H1 (cell line): ENCODE measurements at regions not wholly inside any gene's neighbourhood (a gene's known extent, or its start where the extent isn't known, plus 50 kb on each side); places are given as distances from the start of the nearest gene placed in this dataset.

Experiments used
- CTCF ChIA-PET: fragments of 300-600 bp; sonication (Branson Sonifier 250); formaldehyde crosslinking; loops from one replicate; lab custom pipeline; 2021; ENCODE audit not compliant: partially characterized antibody; lab: Charles Lee
- POLR2A ChIA-PET: fragments of 300-600 bp; sonication (Branson Sonifier 250); formaldehyde crosslinking; loops from one replicate; lab custom pipeline; 2021; ENCODE audit warnings: inconsistent platforms; ENCODE audit not compliant: partially characterized antibody; lab: Charles Lee
- DNase-seq, 2 experiments: peaks; one replicate each; pipeline versions ENCODE4 v3.0.0 to v3.0.0-alpha.2; 2010 to 2022; ENCODE audit warnings: low spot score in 2 of 2, low read depth in 1 of 2, mixed read lengths in 1 of 2
- FAIRE-seq: peaks from 2 replicates; lab custom pipeline; 2011; peaks lifted over from hg19 to GRCh38; lab: Jason Lieb, UNC
- H2AFZ ChIP-seq: 2 replicates; pipeline ENCODE4 v1.8.1; 2012; ENCODE audit warnings: low read length, inconsistent platforms
- H2AK5ac ChIP-seq: 2 replicates; pipeline ENCODE4 v1.6.1; 2013; ENCODE audit warnings: low read depth, low read length
- H2BK120ac ChIP-seq: replicated peaks from 2 replicates; pipeline ENCODE3; 2013; ENCODE audit warnings: low read depth, low read length, inconsistent platforms
- H2BK12ac ChIP-seq: 2 replicates; pipeline ENCODE4 v1.6.1; 2013; ENCODE audit warnings: low read depth, low read length
- H2BK15ac ChIP-seq: 2 replicates; pipeline ENCODE4 v1.6.1; 2013; ENCODE audit warnings: low read length
- H2BK20ac ChIP-seq: 2 replicates; pipeline ENCODE4 v1.6.1; 2013; ENCODE audit warnings: low read length
- H2BK5ac ChIP-seq: 2 replicates; pipeline ENCODE4 v1.6.1; 2013; ENCODE audit warnings: low read depth, low read length
- H3K14ac ChIP-seq: 2 replicates; pipeline ENCODE4 v1.6.1; 2013; ENCODE audit warnings: inconsistent platforms; ENCODE audit not compliant: insufficient read length
- H3K18ac ChIP-seq: 2 replicates; pipeline ENCODE4 v1.6.1; 2013; ENCODE audit warnings: low read length; ENCODE audit errors: extremely low read depth
- H3K23ac ChIP-seq: 2 replicates; pipeline ENCODE4 v1.6.1; 2013; ENCODE audit warnings: inconsistent platforms; ENCODE audit not compliant: insufficient read length
- H3K23me2 ChIP-seq: 2 replicates; pipeline ENCODE4 v1.6.1; 2013; ENCODE audit warnings: low read depth, low read length
- H3K27ac ChIP-seq: 2 replicates; pipeline ENCODE4 v1.6.1; 2011; ENCODE audit warnings: low read depth, low read length, inconsistent platforms
- H3K27me3 ChIP-seq, 4 experiments: replicated peaks in 1 of 4; 1 replicate in 1 of 4; 2 replicates in 3 of 4; pipeline versions ENCODE4 v1.6.1 to v1.8.1; 2011 to 2013; ENCODE audit warnings: low read length in 3 of 4, mild to moderate bottlenecking in 3 of 4, inconsistent platforms in 2 of 4, mixed read lengths in 2 of 4, moderate library complexity in 1 of 4; ENCODE audit not compliant: control insufficient read depth in 3 of 4, insufficient read depth in 3 of 4; ENCODE audit errors: extremely low read depth in 1 of 4
- H3K36me3 ChIP-seq, 4 experiments: 2 replicates each; pipeline versions ENCODE4 v1.6.1 to v1.8.1; 2011 to 2013; ENCODE audit warnings: mild to moderate bottlenecking in 4 of 4, low read length in 3 of 4, moderate library complexity in 2 of 4, control low read depth in 1 of 4, inconsistent platforms in 1 of 4; ENCODE audit not compliant: insufficient read depth in 4 of 4, control insufficient read depth in 2 of 4
- H3K4ac ChIP-seq: replicated peaks from 2 replicates; pipeline ENCODE3; 2013; ENCODE audit warnings: low read length, low read depth, mixed read lengths, inconsistent platforms; ENCODE audit not compliant: insufficient read length
- H3K4me1 ChIP-seq, 4 experiments: replicated peaks in 1 of 4; 1 replicate in 1 of 4; 2 replicates in 3 of 4; pipeline versions ENCODE4 v1.6.1 to v1.8.1; 2011 to 2013; ENCODE audit warnings: low read length in 3 of 4, inconsistent platforms in 2 of 4, mixed read lengths in 1 of 4; ENCODE audit not compliant: insufficient read depth in 4 of 4, control insufficient read depth in 3 of 4
- H3K4me2 ChIP-seq, 2 experiments: 2 replicates each; pipeline versions ENCODE4 v1.6.1 to v1.8.1; 2011 to 2013; ENCODE audit warnings: low read depth in 2 of 2, low read length in 2 of 2, control low read depth in 1 of 2, inconsistent platforms in 1 of 2, mild to moderate bottlenecking in 1 of 2; ENCODE audit not compliant: insufficient read depth in 1 of 2
- H3K4me3 ChIP-seq, 4 experiments: fragments of 200-600, 300-600 bp in 1 of 4; sonication (generic), shearing (Covaris generic), sonication (Bioruptor Twin) in 1 of 4; 2 replicates each; pipeline versions ENCODE4 v1.5.1 to v1.8.1; 2011 to 2016; ENCODE audit warnings: low read length in 4 of 4, low read depth in 3 of 4, control low read depth in 2 of 4, inconsistent platforms in 2 of 4, mild to moderate bottlenecking in 2 of 4, mixed read lengths in 1 of 4, moderate library complexity in 1 of 4; ENCODE audit not compliant: insufficient read depth in 2 of 4; ENCODE audit errors: extremely low read depth in 1 of 4
- H3K56ac ChIP-seq: replicated peaks from 2 replicates; pipeline ENCODE3; 2013; ENCODE audit warnings: low read depth, mild to moderate bottlenecking, mixed read lengths, low read length, inconsistent platforms; ENCODE audit not compliant: insufficient read length
- H3K79me1 ChIP-seq: 2 replicates; pipeline ENCODE4 v1.6.1; 2013; ENCODE audit warnings: low read depth, low read length, control low read depth
- H3K79me2 ChIP-seq, 2 experiments: 2 replicates each; pipeline versions ENCODE4 v1.6.1 to v1.8.1; 2012 to 2013; ENCODE audit warnings: low read length in 2 of 2, mild to moderate bottlenecking in 2 of 2, inconsistent platforms in 1 of 2; ENCODE audit not compliant: insufficient read depth in 2 of 2, control insufficient read depth in 1 of 2
- H3K9ac ChIP-seq, 4 experiments: replicated peaks in 1 of 4; 1 replicate in 1 of 4; 2 replicates in 3 of 4; pipeline versions ENCODE4 v1.6.1 to v1.8.1; 2011 to 2013; ENCODE audit warnings: low read depth in 3 of 4, low read length in 3 of 4, control low read depth in 2 of 4, mild to moderate bottlenecking in 2 of 4, moderate library complexity in 2 of 4, inconsistent platforms in 1 of 4; ENCODE audit errors: extremely low read depth in 1 of 4
- H3K9me3 ChIP-seq, 2 experiments: 2 replicates each; pipeline versions ENCODE4 v1.6.1 to v1.8.1; 2012 to 2013; ENCODE audit warnings: mild to moderate bottlenecking in 2 of 2, moderate library complexity in 2 of 2, control low read depth in 1 of 2, inconsistent platforms in 1 of 2, low read depth in 1 of 2, low read length in 1 of 2, mixed read lengths in 1 of 2; ENCODE audit not compliant: insufficient read depth in 2 of 2
- H4K20me1 ChIP-seq, 2 experiments: replicated peaks in 1 of 2; 2 replicates each; pipeline versions ENCODE3 to v1.8.1; 2011 to 2013; ENCODE audit warnings: inconsistent platforms in 2 of 2, low read length in 2 of 2, mild to moderate bottlenecking in 1 of 2; ENCODE audit not compliant: insufficient read depth in 2 of 2, control insufficient read depth in 1 of 2
- H4K5ac ChIP-seq: 2 replicates; pipeline ENCODE4 v1.6.1; 2013; ENCODE audit warnings: low read length, low read depth, mixed read lengths, inconsistent platforms; ENCODE audit not compliant: insufficient read length
- H4K8ac ChIP-seq: 2 replicates; pipeline ENCODE4 v1.8.0; 2013; ENCODE audit warnings: mild to moderate bottlenecking, moderate library complexity, low read length, inconsistent platforms; ENCODE audit not compliant: insufficient read depth; ENCODE audit errors: extremely low read depth
- H4K91ac ChIP-seq: replicated peaks from 2 replicates; pipeline ENCODE3; 2013; ENCODE audit warnings: low read length, mixed read lengths, inconsistent platforms; ENCODE audit not compliant: insufficient read length
- BACH1 ChIP-seq: IDR thresholded peaks from 2 replicates; pipeline ENCODE4 v1.6.1; 2012; ENCODE audit warnings: low read length, improper control_type of control experiment
- CEBPB ChIP-seq: IDR thresholded peaks from 2 replicates; pipeline ENCODE4 v1.6.1; 2012; ENCODE audit warnings: low read depth, low read length
- CHD2 ChIP-seq: IDR thresholded peaks from 2 replicates; pipeline ENCODE4 v1.6.1; 2012; ENCODE audit warnings: low read length, improper control_type of control experiment
- GTF2F1 ChIP-seq: IDR thresholded peaks from 2 replicates; pipeline ENCODE4 v1.6.1; 2012; ENCODE audit warnings: low read depth, low read length, improper control_type of control experiment, borderline replicate concordance
- KDM1A ChIP-seq: fragments of 200-600, 300-600 bp; sonication (generic); IDR thresholded peaks from 2 replicates; pipeline ENCODE4 v1.7.1; 2016; ENCODE audit warnings: mild to moderate bottlenecking, low read length, borderline replicate concordance
- POU5F1 ChIP-seq: IDR thresholded peaks from 2 replicates; pipeline ENCODE4 v1.6.1; 2011; ENCODE audit warnings: low read depth, mild to moderate bottlenecking, low read length, moderate library complexity
- SP2 ChIP-seq: IDR thresholded peaks from 2 replicates; pipeline ENCODE4 v1.6.1; 2012; ENCODE audit warnings: mild to moderate bottlenecking, low read length, inconsistent platforms
- TAF1 ChIP-seq: IDR thresholded peaks from 2 replicates; pipeline ENCODE4 v1.6.1; 2011; ENCODE audit warnings: mild to moderate bottlenecking, low read depth, low read length
- TBP ChIP-seq: IDR thresholded peaks from 2 replicates; pipeline ENCODE4 v1.6.1; 2011; ENCODE audit warnings: low read depth, low read length, improper control_type of control experiment
- WGBS, 2 experiments: shearing (Covaris generic) in 1 of 2; methylation state at CpG; one replicate each; pipeline versions ENCODE4 v1.1.6 to v1.1.7; 2013 to 2015; ENCODE audit warnings: low lambda C conversion rate in 2 of 2, mixed read lengths in 2 of 2, inconsistent platforms in 1 of 2, low coverage in 1 of 2, missing lambda C conversion rate in 1 of 2; ENCODE audit not compliant: insufficient replicate concordance in 2 of 2, insufficient coverage in 1 of 2, insufficient read length in 1 of 2; ENCODE audit errors: extremely low coverage in 1 of 2, missing lambda C conversion rate in 1 of 2; 5-methylcytosine and 5-hydroxymethylcytosine counted together
- TF ChIP-seq, protein P1 (sequence below): IDR thresholded peaks from 2 replicates; pipeline ENCODE4 v1.6.1; 2011; ENCODE audit warnings: low read depth, mild to moderate bottlenecking, low read length; ENCODE audit not compliant: insufficient read depth
- TF ChIP-seq, protein P2 (sequence below), 3 experiments: IDR thresholded peaks; 1 replicate in 2 of 3; 2 replicates in 1 of 3; pipeline versions ENCODE4 v1.5.1 to v1.6.1; 2011; ENCODE audit warnings: low read length in 3 of 3, mild to moderate bottlenecking in 3 of 3, inconsistent platforms in 2 of 3, low read depth in 1 of 3, moderate library complexity in 1 of 3; ENCODE audit not compliant: insufficient read depth in 1 of 3; ENCODE audit errors: control extremely low read depth in 1 of 3
- TF ChIP-seq, protein P3 (sequence below): IDR thresholded peaks from 2 replicates; pipeline ENCODE4 v1.6.1; 2012; ENCODE audit warnings: inconsistent platforms

DNA sequence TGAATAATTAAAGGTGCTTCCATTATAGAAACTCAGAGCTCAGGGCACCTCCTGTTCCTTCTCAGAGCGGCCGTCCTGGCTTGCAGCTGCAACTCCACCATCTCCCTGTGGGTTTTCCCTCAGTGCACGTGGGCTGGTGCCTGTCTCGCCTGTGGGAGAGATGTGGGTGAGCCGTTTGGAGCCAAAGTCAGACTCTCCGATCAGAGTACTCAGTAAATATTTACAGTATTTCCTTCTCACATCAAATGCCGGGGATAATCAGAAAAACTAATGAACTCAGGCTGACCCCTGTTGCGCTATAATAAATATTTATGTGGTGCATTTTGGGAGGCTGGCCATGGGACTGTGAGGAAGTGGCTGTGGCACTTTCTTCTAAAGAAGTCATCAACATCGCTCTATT lies 155.8 kb upstream of the HABP2 start:
- Histone ChIP-seq H3K27ac (no peak overlapping the region), H4K91ac (no peak overlapping the region), H3K79me2 (no peaks in the 10 kb centered on the region), H3K18ac (no peak overlapping the region), H2BK120ac (no peak overlapping the region), H2BK5ac (no peak overlapping the region), H2AK5ac (no peak overlapping the region), H4K8ac (no peak overlapping the region), H3K23me2 (0 out of 2 replicates have a peak, but pooled peaks cover 2% of the 10 kb centered on the region), H2BK20ac (no peak overlapping the region), H3K23ac (no peak overlapping the region), H3K9me3 (no peaks in the 10 kb centered on the region), H3K27me3 (no peaks in the 10 kb centered on the region), H2BK12ac (no peak overlapping the region), H2BK15ac (no peak overlapping the region), H3K56ac (no peak overlapping the region), H3K79me1 (no peaks in the 10 kb centered on the region), H3K14ac (no peak overlapping the region), H3K4me3 (no peak overlapping the region), H3K4me1 (no peaks in the 10 kb centered on the region), H4K5ac (no peak overlapping the region), H3K9ac (no peak overlapping the region), H4K20me1 (no peaks in the 10 kb centered on the region), H3K4ac (no peak overlapping the region), H2AFZ (no peak overlapping the region), H3K36me3 (no peaks in the 10 kb centered on the region), H3K4me2 (no peak overlapping the region)
- ChIA-PET POLR2A (interaction anchor here (0.6 kb wide), 1 partner anchor 1232 kb away, joined by 3 read pairs; no protein-coding TSS in a partner anchor), CTCF (interaction anchor here (0.6 to 1.0 kb wide), 2 partner anchors 11 to 95 kb away, joined by 3 read pairs; no protein-coding TSS in a partner anchor)
- DNase-seq (no peak), FAIRE-seq (no peak)
- 87% methylated on average over 9 of the region's 9 CpGs; no CpG with 5 or more reads in 1 of the 2 experiments for WGBS, 2 experiments
- TF ChIP-seq TAF1 (no peak), CHD2 (no peak), SP2 (no peak), GTF2F1 (no peak), TBP (no peak), BACH1 (no peak), KDM1A (no peak), CEBPB (no peak), POU5F1 (no peak)
- TF ChIP-seq, protein P1, sequence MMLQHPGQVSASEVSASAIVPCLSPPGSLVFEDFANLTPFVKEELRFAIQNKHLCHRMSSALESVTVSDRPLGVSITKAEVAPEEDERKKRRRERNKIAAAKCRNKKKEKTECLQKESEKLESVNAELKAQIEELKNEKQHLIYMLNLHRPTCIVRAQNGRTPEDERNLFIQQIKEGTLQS = no peak
- TF ChIP-seq, protein P2, sequence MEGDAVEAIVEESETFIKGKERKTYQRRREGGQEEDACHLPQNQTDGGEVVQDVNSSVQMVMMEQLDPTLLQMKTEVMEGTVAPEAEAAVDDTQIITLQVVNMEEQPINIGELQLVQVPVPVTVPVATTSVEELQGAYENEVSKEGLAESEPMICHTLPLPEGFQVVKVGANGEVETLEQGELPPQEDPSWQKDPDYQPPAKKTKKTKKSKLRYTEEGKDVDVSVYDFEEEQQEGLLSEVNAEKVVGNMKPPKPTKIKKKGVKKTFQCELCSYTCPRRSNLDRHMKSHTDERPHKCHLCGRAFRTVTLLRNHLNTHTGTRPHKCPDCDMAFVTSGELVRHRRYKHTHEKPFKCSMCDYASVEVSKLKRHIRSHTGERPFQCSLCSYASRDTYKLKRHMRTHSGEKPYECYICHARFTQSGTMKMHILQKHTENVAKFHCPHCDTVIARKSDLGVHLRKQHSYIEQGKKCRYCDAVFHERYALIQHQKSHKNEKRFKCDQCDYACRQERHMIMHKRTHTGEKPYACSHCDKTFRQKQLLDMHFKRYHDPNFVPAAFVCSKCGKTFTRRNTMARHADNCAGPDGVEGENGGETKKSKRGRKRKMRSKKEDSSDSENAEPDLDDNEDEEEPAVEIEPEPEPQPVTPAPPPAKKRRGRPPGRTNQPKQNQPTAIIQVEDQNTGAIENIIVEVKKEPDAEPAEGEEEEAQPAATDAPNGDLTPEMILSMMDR (IDR thresholded peaks at IDR 0.05; ENCODE audit: control extremely low read depth in 1 of 3, insufficient read depth in 1 of 3, low read depth in 1 of 3, low read length in 3 of 3) = no peak
- TF ChIP-seq, protein P3, sequence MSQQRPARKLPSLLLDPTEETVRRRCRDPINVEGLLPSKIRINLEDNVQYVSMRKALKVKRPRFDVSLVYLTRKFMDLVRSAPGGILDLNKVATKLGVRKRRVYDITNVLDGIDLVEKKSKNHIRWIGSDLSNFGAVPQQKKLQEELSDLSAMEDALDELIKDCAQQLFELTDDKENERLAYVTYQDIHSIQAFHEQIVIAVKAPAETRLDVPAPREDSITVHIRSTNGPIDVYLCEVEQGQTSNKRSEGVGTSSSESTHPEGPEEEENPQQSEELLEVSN = no peak
